ENCODE measurements at regions not wholly inside any gene's neighbourhood (a gene's known extent, or its start where the extent isn't known, plus 50 kb on each side); places are given as distances from the start of the nearest gene placed in this dataset.

GRCh38 chr10:85043207-85043606, 714.8 kb downstream of the CCSER2 start:
- no peak for DNase-seq (ENCODE audit: low spot score)
- ChIA-PET CTCF (interaction anchor here (0.9 kb wide), 1 partner anchor 60 kb away, joined by 4 read pairs; no protein-coding TSS in a partner anchor), POLR2A (ENCODE audit: low non-redundant PET) (no interaction called here)
- H3K27ac ChIP-seq = no peak overlapping the region
- TF ChIP-seq CTCF (conservative IDR thresholded peaks at IDR 0.05; ENCODE audit: low read depth) = no peak

- CTCF ChIA-PET = no interaction called here
- DNase-seq (ENCODE audit: low spot score) = no peak
- TF ChIP-seq CTCF (conservative IDR thresholded peaks at IDR 0.05; ENCODE audit: low read depth) = no peak
- POLR2A ChIA-PET (ENCODE audit: low non-redundant PET) = no interaction called here
- H3K27ac ChIP-seq = no peak overlapping the region
Measured at GRCh38 chr10:85045046-85045445, 716.7 kb downstream of the CCSER2 start.

- POLR2A ChIA-PET (ENCODE audit: low non-redundant PET) = no interaction called here
- CTCF ChIA-PET = interaction anchor here (0.6 kb wide), 1 partner anchor 418 kb away, joined by 4 read pairs; no protein-coding TSS in a partner anchor
- H3K27ac ChIP-seq = no peak overlapping the region
- DNase-seq (ENCODE audit: low spot score) = no peak
- TF ChIP-seq CTCF (conservative IDR thresholded peaks at IDR 0.05; ENCODE audit: low read depth) = no peak
Measured at GRCh38 chr10:85047170-85047834, 718.9 kb downstream of the CCSER2 start.

- ChIA-PET POLR2A (ENCODE audit: low non-redundant PET) (no interaction called here), CTCF (no interaction called here)
- no peak for TF ChIP-seq CTCF (conservative IDR thresholded peaks at IDR 0.05; ENCODE audit: low read depth)
Measured at GRCh38 chr10:85047979-85048378, 719.6 kb downstream of the CCSER2 start.

GRCh38 chr10:85048644-85049043, 720.3 kb downstream of the CCSER2 start:
- CTCF ChIA-PET = interaction anchor here (0.5 kb wide), 1 partner anchor 1624 kb away, joined by 3 read pairs; no protein-coding TSS in a partner anchor
- POLR2A ChIA-PET (ENCODE audit: low non-redundant PET) = no interaction called here
- no peak for TF ChIP-seq CTCF (conservative IDR thresholded peaks at IDR 0.05; ENCODE audit: low read depth)

More at GRCh38 chr10:85047979-85048378, 719.6 kb downstream of the CCSER2 start:
- DNase-seq (ENCODE audit: low spot score) = no peak
- no peak overlapping the region for H3K27ac ChIP-seq

GRCh38 chr10:85060944-85061343, 732.6 kb downstream of the CCSER2 start:
- TF ChIP-seq CTCF (conservative IDR thresholded peaks at IDR 0.05; ENCODE audit: low read depth) = no peak
- H3K27ac ChIP-seq = no peak overlapping the region
- DNase-seq (ENCODE audit: low spot score) = no peak
- POLR2A ChIA-PET (ENCODE audit: low non-redundant PET) = no interaction called here
- CTCF ChIA-PET = no interaction called here

More at GRCh38 chr10:85048644-85049043, 720.3 kb downstream of the CCSER2 start:
- DNase-seq (ENCODE audit: low spot score) = no peak
- H3K27ac ChIP-seq = no peak overlapping the region
